NB4 (cell line): ENCODE measurements at regions not wholly inside any gene's neighbourhood (a gene's known extent, or its start where the extent isn't known, plus 50 kb on each side); places are given as distances from the start of the nearest gene placed in this dataset.

Experiments used
- CTCF ChIP-seq: IDR thresholded peaks from one replicate; pipeline ENCODE4 v1.5.1; 2012; ENCODE audit warnings: low read depth, low read length
- MAX ChIP-seq: IDR thresholded peaks from 2 replicates; pipeline ENCODE4 v1.6.1; 2011; ENCODE audit warnings: low read depth, low read length
- MYC ChIP-seq: IDR thresholded peaks from 2 replicates; pipeline ENCODE4 v1.6.1; 2011; ENCODE audit warnings: low read depth, low read length
- POLR2A ChIP-seq: IDR thresholded peaks from 2 replicates; pipeline ENCODE4 v1.6.1; 2011; ENCODE audit warnings: mild to moderate bottlenecking; ENCODE audit not compliant: insufficient read length; ENCODE audit errors: extremely low read depth

GRCh38 chr6:23498013-23498412, 628.0 kb upstream of the NRSN1 start:
- TF ChIP-seq CTCF (no peak), POLR2A (no peak), MYC (no peak), MAX (no peak)
